ENCODE measurements at regions not wholly inside any gene's neighbourhood (a gene's known extent, or its start where the extent isn't known, plus 50 kb on each side); places are given as distances from the start of the nearest gene placed in this dataset.
"Not testable (repeated sequence)": the region's sequence is repeated elsewhere in the genome, so short reads cannot be mapped to it uniquely, and the experiment has no call there.

GRCh38 chr2:144730711-144731110, 210.8 kb upstream of the ZEB2 start:
- H3K4me2 ChIP-seq (ENCODE audit: extremely low read depth, insufficient read depth, low read length) = no peak overlapping the region

GRCh38 chr2:144724460-144724859, 204.5 kb upstream of the ZEB2 start:
- not testable (repeated sequence) for H3K79me2 ChIP-seq (ENCODE audit: control insufficient read depth, insufficient read depth, low read length); H3K27ac ChIP-seq (ENCODE audit: insufficient read depth, low read length); H3K9ac ChIP-seq (ENCODE audit: insufficient read depth, low read length); H3K4me3 ChIP-seq (replicated peaks in 1 of 4; ENCODE audit: control extremely low read depth in 1 of 4, insufficient read depth in 1 of 4, low read depth in 3 of 4, low read length in 4 of 4); H3K9me3 ChIP-seq (ENCODE audit: control insufficient read depth, insufficient read depth, low read depth, low read length); H3K4me2 ChIP-seq (ENCODE audit: extremely low read depth, insufficient read depth, low read length); H3K4me1 ChIP-seq (ENCODE audit: control insufficient read depth, extremely low read depth, insufficient read depth, low read length); H2AFZ ChIP-seq (ENCODE audit: low read length); H3K36me3 ChIP-seq (ENCODE audit: control insufficient read depth, insufficient read depth, low read length); H4K20me1 ChIP-seq (ENCODE audit: control insufficient read depth, extremely low read depth, insufficient read depth, low read length); H3K27me3 ChIP-seq (ENCODE audit: control insufficient read depth, insufficient read depth, low read length); DNase-seq (ENCODE audit: low read depth in 2 of 2)

More at GRCh38 chr2:144730711-144731110, 210.8 kb upstream of the ZEB2 start:
- DNase-seq (ENCODE audit: low read depth in 2 of 2) = no peak
- no peak for TF ChIP-seq EZH2 (IDR thresholded peaks at IDR 0.05; ENCODE audit: low read length, missing control alignments)
- TF ChIP-seq, protein P1, sequence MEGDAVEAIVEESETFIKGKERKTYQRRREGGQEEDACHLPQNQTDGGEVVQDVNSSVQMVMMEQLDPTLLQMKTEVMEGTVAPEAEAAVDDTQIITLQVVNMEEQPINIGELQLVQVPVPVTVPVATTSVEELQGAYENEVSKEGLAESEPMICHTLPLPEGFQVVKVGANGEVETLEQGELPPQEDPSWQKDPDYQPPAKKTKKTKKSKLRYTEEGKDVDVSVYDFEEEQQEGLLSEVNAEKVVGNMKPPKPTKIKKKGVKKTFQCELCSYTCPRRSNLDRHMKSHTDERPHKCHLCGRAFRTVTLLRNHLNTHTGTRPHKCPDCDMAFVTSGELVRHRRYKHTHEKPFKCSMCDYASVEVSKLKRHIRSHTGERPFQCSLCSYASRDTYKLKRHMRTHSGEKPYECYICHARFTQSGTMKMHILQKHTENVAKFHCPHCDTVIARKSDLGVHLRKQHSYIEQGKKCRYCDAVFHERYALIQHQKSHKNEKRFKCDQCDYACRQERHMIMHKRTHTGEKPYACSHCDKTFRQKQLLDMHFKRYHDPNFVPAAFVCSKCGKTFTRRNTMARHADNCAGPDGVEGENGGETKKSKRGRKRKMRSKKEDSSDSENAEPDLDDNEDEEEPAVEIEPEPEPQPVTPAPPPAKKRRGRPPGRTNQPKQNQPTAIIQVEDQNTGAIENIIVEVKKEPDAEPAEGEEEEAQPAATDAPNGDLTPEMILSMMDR (conservative IDR thresholded peaks at IDR 0.05 in 1 of 2, IDR thresholded peaks at IDR 0.05 in 1 of 2; ENCODE audit: low read depth in 1 of 2, low read length in 2 of 2) = no peak
- Histone ChIP-seq H3K27ac (ENCODE audit: insufficient read depth, low read length) (no peak overlapping the region), H3K27me3 (ENCODE audit: control insufficient read depth, insufficient read depth, low read length) (no peaks in the 10 kb centered on the region), H2AFZ (ENCODE audit: low read length) (no peak overlapping the region), H3K79me2 (ENCODE audit: control insufficient read depth, insufficient read depth, low read length) (no peaks in the 10 kb centered on the region), H3K36me3 (ENCODE audit: control insufficient read depth, insufficient read depth, low read length) (no peaks in the 10 kb centered on the region), H3K4me1 (ENCODE audit: control insufficient read depth, extremely low read depth, insufficient read depth, low read length) (no peaks in the 10 kb centered on the region), H3K9ac (ENCODE audit: insufficient read depth, low read length) (no peak overlapping the region), H4K20me1 (ENCODE audit: control insufficient read depth, extremely low read depth, insufficient read depth, low read length) (no peaks in the 10 kb centered on the region), H3K4me3 (replicated peaks in 1 of 4; ENCODE audit: control extremely low read depth in 1 of 4, insufficient read depth in 1 of 4, low read depth in 3 of 4, low read length in 4 of 4) (no peak overlapping the region), H3K9me3 (ENCODE audit: control insufficient read depth, insufficient read depth, low read depth, low read length) (no peaks in the 10 kb centered on the region)

DNA sequence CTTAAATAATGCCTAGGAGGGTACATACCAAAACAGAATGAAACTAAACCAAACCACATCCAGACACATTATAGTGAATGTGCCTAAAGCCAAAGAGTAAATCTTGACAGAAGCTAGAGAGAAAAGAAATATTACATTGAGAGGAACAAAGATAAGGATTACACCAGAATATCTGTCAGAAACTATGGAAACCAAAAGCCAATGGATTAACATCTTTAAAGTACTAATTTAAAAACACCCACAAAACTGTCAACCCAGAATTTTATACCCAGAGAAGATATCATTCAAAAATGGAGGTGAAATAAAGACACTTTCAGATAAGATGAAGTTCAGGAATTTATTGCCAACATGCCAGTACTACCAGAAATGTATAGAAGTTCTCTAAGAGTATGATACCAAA, 198.5 kb upstream of the ZEB2 start:
- H3K4me3 ChIP-seq (replicated peaks in 1 of 4; ENCODE audit: control extremely low read depth in 1 of 4, insufficient read depth in 1 of 4, low read depth in 3 of 4, low read length in 4 of 4) = no peak overlapping the region
- no peak overlapping the region for H3K9ac ChIP-seq (ENCODE audit: insufficient read depth, low read length)

More for the DNA sequence above, 198.5 kb upstream of the ZEB2 start:
- Histone ChIP-seq H3K36me3 (ENCODE audit: control insufficient read depth, insufficient read depth, low read length) (no peaks in the 10 kb centered on the region), H3K79me2 (ENCODE audit: control insufficient read depth, insufficient read depth, low read length) (no peaks in the 10 kb centered on the region), H3K4me2 (ENCODE audit: extremely low read depth, insufficient read depth, low read length) (no peak overlapping the region), H3K9me3 (ENCODE audit: control insufficient read depth, insufficient read depth, low read depth, low read length) (no peaks in the 10 kb centered on the region), H3K27ac (ENCODE audit: insufficient read depth, low read length) (no peak overlapping the region), H4K20me1 (ENCODE audit: control insufficient read depth, extremely low read depth, insufficient read depth, low read length) (no peaks in the 10 kb centered on the region), H3K4me1 (ENCODE audit: control insufficient read depth, extremely low read depth, insufficient read depth, low read length) (no peaks in the 10 kb centered on the region), H3K27me3 (ENCODE audit: control insufficient read depth, insufficient read depth, low read length) (no peaks in the 10 kb centered on the region), H2AFZ (ENCODE audit: low read length) (no peak overlapping the region)
- no peak for TF ChIP-seq EZH2 (IDR thresholded peaks at IDR 0.05; ENCODE audit: low read length, missing control alignments)
- TF ChIP-seq, protein P1 (conservative IDR thresholded peaks at IDR 0.05 in 1 of 2, IDR thresholded peaks at IDR 0.05 in 1 of 2; ENCODE audit: low read depth in 1 of 2, low read length in 2 of 2) = no peak
- no peak for DNase-seq (ENCODE audit: low read depth in 2 of 2)

Measured in fibroblast of lung (primary cell).